ENCODE measurements at regions not wholly inside any gene's neighbourhood (a gene's known extent, or its start where the extent isn't known, plus 50 kb on each side); places are given as distances from the start of the nearest gene placed in this dataset.

DNA sequence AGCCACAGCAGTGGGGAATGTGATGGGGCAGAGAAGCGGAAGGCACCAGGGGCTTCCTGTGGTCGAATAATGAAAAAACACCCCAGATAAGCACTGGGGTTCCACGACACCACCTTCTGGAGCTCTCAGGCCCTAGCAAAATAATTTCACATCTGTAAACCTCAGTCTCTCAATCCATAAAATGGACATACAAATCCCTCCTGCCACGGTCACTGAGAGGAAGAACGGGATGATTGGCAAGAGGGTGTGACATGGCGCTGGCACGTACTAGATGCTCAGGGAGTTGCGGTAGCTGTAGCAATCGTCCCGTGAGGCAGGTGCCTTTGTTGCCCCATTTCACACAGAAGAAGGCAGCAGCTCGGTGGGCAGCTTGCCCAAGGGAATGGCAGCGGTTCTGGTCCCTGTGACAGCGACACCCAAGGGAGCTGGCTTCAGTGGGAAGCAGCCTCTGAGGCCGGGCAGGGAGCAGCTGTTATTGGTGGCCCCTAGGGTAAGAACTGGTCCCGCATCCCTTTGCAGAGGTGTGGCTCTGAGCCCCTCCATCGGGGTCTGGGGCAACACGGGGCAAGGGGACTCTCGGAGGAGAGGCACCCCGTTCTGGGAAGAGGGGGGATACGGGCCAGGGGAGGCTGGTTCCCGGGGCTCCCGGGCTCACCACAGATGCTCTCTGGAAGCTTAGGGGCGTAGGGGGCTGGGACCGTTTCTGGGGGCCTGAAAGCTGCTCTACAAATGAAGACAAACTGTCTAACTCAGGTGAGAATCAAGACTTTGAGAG, 114.0 kb upstream of the ALDH1A3 start:
- peak; percentile 11 for TF ChIP-seq CTCF (IDR thresholded peaks at IDR 0.05; ENCODE audit: low read depth, low read length)
- in situ Hi-C loops (cut with HindIII; ENCODE audit: low sequenced_read_pairs) = no loop called here
- DNase-seq (ENCODE audit: low read depth, low spot score) = no peak
- no peak overlapping the region for H3K4me3 ChIP-seq (ENCODE audit: low read depth, low read length)

DNA sequence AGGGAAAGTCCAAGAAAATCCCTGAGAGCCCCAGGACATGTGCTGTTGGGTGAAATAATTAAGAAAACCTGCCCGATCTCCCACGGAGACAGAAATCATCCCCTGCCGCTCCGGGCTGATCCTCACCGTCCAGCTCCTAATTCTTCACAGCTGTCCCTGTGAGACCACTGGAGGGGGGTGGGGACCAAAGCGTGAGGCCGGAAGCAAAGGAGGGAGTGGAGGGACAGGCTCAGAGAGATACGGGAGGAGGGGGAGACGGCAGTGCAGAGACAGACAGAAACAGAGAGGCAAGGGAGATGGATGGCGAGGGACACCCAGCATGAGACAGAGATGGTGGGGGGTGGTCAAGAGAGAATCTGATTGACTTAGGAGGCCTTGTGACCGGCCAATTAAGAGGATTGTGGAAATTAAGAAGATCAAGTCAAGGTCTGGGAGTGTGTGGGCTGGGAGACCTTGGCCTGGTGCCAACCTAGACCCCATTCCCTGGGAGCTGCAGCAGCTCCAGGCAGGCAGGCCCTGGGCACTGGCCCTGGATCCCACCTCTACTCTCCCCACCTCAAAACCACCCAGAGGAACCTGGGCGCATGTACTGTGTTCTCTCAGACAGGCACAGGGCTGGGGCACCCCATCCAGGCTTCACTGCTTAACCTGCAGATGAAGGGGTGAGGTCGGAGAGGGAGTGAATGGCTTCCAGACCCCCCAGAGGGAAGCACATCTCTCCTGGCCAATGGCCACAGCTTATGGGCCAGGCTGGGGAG, 113.2 kb upstream of the ALDH1A3 start:
- no peak for TF ChIP-seq CTCF (IDR thresholded peaks at IDR 0.05; ENCODE audit: low read depth, low read length)
- in situ Hi-C loops (cut with HindIII; ENCODE audit: low sequenced_read_pairs) = no loop called here
- no peak for DNase-seq (ENCODE audit: low read depth, low spot score)
- H3K4me3 ChIP-seq (ENCODE audit: low read depth, low read length) = no peak overlapping the region

- in situ Hi-C loops (cut with HindIII; ENCODE audit: low sequenced_read_pairs) = no loop called here
- no peak for DNase-seq (ENCODE audit: low read depth, low spot score)
- no peak overlapping the region for H3K4me3 ChIP-seq (ENCODE audit: low read depth, low read length)
- no peak for TF ChIP-seq CTCF (IDR thresholded peaks at IDR 0.05; ENCODE audit: low read depth, low read length)
Measured at GRCh38 chr15:100767001-100767825, 112.4 kb upstream of the ALDH1A3 start.

- no peak for DNase-seq (ENCODE audit: low read depth, low spot score)
- in situ Hi-C loops (cut with HindIII; ENCODE audit: low sequenced_read_pairs) = no loop called here
- TF ChIP-seq CTCF (IDR thresholded peaks at IDR 0.05; ENCODE audit: low read depth, low read length) = no peak
- H3K4me3 ChIP-seq (ENCODE audit: low read depth, low read length) = no peak overlapping the region
Measured at GRCh38 chr15:100768501-100768931, 111.1 kb upstream of the ALDH1A3 start.

DNA sequence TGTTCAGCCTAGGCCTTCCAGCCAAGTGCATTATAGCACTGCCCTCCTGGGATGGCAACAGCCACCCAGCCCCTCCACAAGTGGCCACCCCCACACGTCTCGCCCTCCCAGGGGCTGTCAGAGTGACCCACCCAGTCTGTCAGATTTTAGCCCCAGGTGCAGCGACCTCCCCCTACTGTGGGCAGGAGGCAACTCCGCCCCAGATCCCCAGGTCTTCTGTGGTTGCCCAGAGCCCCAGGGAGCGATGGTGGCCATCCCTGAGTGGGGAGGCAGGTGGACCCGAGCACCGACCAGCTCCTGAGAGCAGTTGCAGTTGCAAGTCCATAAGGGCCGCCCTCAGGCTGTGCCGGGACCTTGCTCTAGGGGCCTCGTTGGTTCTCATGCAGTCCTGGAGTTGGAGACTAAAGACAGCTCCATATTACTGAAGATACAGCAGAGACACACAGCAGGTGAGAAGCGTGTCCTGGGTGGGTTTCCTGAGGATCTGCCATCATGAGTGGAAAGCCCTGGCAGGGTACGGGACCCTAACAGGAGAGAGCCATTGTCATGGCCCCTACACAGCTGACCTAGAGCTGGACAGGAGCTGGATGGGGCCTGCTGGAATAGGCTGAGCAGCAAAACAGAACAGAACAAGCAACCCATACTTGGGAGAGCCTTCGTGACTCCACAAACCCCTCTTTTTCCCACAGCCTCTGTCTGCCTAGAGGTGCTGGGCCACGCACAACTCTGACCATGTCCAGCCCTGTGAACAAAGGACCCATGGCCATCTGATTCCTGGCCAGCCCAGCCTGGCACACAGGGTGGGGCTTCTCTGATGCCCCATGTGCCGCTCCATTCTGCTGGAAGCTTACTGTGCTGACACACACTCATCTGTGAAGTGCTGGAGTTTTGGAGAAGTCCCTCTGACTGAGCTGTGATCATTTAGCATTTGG, 110.3 kb upstream of the ALDH1A3 start:
- in situ Hi-C loops (cut with HindIII; ENCODE audit: low sequenced_read_pairs) = no loop called here
- no peak for DNase-seq (ENCODE audit: low read depth, low spot score)
- no peak for TF ChIP-seq CTCF (IDR thresholded peaks at IDR 0.05; ENCODE audit: low read depth, low read length)
- H3K4me3 ChIP-seq (ENCODE audit: low read depth, low read length) = no peak overlapping the region
